ENCODE measurements at regions not wholly inside any gene's neighbourhood (a gene's known extent, or its start where the extent isn't known, plus 50 kb on each side); places are given as distances from the start of the nearest gene placed in this dataset.

DNA sequence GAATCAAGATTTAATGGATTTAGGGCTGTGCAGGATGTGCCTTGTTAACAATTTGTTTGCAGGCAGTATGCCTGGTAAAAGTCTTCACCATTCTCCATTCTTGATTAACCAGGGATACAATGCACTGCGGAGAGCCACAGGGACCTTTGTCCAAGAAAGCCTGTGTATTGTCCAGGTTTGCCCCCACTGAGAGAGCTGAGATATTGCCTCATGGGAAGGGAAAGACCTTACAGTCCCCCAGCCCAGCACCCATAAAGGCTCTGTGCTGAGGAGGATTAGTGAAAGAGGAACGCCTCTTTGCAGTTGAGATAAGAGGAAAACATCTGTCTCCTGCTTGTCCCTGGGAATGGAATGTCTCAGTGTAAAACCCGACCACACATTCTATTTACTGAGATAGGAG, 2169.6 kb downstream of the TP53TG3F start:
- no peaks in the 10 kb centered on the region for H3K27me3 ChIP-seq (ENCODE audit: control insufficient read depth, insufficient read depth, low read length)
- DNase-seq (ENCODE audit: low read depth in 4 of 6, low spot score in 6 of 6): no peak
- H3K4me1 ChIP-seq (ENCODE audit: control insufficient read depth, insufficient read depth, low read length): no peaks in the 10 kb centered on the region
- no peak overlapping the region for H3K4me3 ChIP-seq (ENCODE audit: low read depth, low read length)
- peaks cover 6% of the 10 kb centered on the region for H3K9me3 ChIP-seq (ENCODE audit: control insufficient read depth, insufficient read depth, low read length)
- no peaks in the 10 kb centered on the region for H3K36me3 ChIP-seq (ENCODE audit: control insufficient read depth, insufficient read depth, low read length)
- WGBS (ENCODE audit: insufficient coverage): no CpG with 5 or more reads among the region's 3 CpGs
- H3K27ac ChIP-seq (ENCODE audit: low read depth, low read length): no peak overlapping the region

GRCh38 chr16:35631261-35631945, 2172.0 kb downstream of the TP53TG3F start:
- Histone ChIP-seq H3K27me3 (ENCODE audit: control insufficient read depth, insufficient read depth, low read length) (no peaks in the 10 kb centered on the region), H3K4me3 (ENCODE audit: low read depth, low read length) (no peak overlapping the region), H3K36me3 (ENCODE audit: control insufficient read depth, insufficient read depth, low read length) (no peaks in the 10 kb centered on the region), H3K4me1 (ENCODE audit: control insufficient read depth, insufficient read depth, low read length) (no peaks in the 10 kb centered on the region), H3K9me3 (ENCODE audit: control insufficient read depth, insufficient read depth, low read length) (peaks cover 6% of the 10 kb centered on the region), H3K27ac (ENCODE audit: low read depth, low read length) (no peak overlapping the region)
- DNase-seq (ENCODE audit: low read depth in 4 of 6, low spot score in 6 of 6): no peak
- WGBS (ENCODE audit: insufficient coverage): 17% methylated on average over 1 of the region's 2 CpGs

DNA sequence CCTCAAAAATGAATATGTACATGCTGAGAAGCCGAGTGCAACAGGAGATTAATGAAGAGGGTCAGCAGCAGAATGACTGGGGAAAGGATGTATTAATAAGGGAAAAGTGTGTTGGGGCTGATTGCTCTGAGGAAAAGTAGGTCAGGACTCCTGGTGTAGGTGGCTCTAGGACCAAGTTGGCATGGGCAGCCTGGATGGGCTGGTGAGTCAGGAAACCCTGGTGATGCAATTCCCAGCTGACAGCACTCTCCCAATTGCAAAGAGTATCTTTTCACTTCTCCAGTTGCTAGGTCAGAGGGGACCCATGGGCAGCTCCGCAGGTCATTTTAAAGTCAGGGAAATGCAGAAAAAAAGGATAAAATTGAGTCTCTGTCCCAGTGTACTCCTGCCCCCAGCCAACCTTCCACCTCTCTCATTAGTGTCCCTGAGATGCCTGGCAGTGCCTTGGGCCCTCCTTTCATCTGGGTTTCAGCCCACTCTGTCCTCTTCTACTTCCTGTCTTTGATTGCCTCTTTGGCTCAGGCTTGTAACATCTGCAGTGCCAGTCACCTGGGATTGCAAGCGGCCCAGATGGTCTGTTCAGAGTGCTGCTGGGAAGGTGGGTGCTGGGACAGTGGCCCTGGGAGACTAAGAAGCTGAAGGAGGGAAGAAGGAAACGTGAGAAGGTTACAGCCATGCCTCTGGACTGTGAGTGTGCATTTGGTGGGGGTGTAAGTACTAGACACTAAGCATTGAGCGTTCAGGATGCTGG, 2177.2 kb downstream of the TP53TG3F start:
- peaks cover 18% of the 10 kb centered on the region for H3K9me3 ChIP-seq (ENCODE audit: control insufficient read depth, insufficient read depth, low read length)
- WGBS (ENCODE audit: insufficient coverage): 47% methylated on average over 5 of the region's 5 CpGs

DNA sequence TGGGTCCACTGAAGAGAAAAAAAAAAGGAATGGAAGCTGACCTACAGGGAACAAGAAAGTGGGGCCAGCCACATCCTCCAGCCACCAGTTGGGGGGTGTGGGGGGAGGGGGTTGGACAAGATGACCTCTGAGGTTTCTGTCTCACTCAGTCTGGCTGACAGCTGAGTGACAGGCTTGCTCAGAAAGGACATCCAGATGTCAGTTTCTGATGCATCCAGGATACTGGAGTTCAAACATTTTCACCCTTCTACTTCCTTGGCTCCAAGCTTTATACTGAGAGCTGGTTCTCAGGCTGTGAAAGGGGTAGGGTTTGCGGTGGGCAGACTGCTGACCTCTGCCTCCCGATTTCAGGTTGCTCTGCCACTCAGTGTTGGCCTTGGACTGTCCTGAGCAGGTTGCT, 2178.3 kb downstream of the TP53TG3F start:
- no CpG with 5 or more reads among the region's 2 CpGs for WGBS (ENCODE audit: insufficient coverage)
- DNase-seq (ENCODE audit: low read depth in 4 of 6, low spot score in 6 of 6): no peak
- Histone ChIP-seq H3K27ac (ENCODE audit: low read depth, low read length) (no peak overlapping the region), H3K36me3 (ENCODE audit: control insufficient read depth, insufficient read depth, low read length) (no peaks in the 10 kb centered on the region), H3K4me1 (ENCODE audit: control insufficient read depth, insufficient read depth, low read length) (no peaks in the 10 kb centered on the region), H3K9me3 (ENCODE audit: control insufficient read depth, insufficient read depth, low read length) (peaks cover 22% of the 10 kb centered on the region), H3K27me3 (ENCODE audit: control insufficient read depth, insufficient read depth, low read length) (no peaks in the 10 kb centered on the region), H3K4me3 (ENCODE audit: low read depth, low read length) (no peak overlapping the region)

More for the DNA sequence above, 2177.2 kb downstream of the TP53TG3F start:
- Histone ChIP-seq H3K27me3 (ENCODE audit: control insufficient read depth, insufficient read depth, low read length) (no peaks in the 10 kb centered on the region), H3K36me3 (ENCODE audit: control insufficient read depth, insufficient read depth, low read length) (no peaks in the 10 kb centered on the region), H3K4me3 (ENCODE audit: low read depth, low read length) (no peak overlapping the region), H3K4me1 (ENCODE audit: control insufficient read depth, insufficient read depth, low read length) (no peaks in the 10 kb centered on the region), H3K27ac (ENCODE audit: low read depth, low read length) (no peak overlapping the region)
- DNase-seq (ENCODE audit: low read depth in 4 of 6, low spot score in 6 of 6): no peak

DNA sequence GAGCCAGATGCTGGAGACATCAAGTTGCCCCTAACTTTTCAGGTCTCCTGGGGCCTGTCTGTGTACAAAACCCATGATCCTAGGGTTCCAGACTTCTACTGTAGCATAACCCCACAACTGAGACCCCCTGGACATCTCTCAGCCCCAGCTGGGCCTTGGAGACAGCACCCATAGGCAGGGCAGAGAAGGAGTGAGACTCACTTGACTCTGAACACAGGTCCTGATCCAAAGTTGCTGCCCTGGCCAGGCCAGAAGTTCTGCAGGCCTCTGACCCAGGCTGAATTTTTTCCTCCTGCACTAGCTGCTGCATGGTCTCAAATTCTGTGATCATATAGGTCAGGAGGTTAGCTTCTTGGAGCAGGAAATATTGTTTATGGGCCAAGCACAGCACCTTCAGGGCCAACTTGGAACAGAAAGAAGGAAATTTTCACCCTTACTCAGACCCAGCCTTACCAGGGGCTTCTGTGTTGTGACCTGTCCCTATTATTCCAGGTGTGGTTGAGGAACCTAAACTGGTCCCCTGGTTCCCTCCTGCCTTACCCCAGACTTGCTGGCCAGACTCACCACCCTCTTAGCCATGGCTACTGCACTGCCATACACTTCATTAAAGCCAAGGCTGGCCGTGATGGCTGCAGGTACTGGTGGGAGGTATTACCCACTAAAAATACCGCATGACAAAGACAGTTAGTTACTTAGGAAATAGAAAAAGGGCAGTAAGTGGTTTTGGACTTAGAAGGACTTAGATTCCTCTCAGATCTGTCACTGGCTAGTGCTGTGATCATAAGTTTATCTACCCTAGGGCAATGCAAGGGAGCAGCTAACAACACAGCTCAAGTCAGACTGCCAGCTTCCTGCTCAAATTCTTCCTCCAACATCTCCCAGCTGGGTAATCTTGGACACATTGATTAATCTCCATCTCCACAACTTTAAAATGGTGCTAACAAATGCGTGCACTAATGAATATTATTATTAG, 2180.1 kb downstream of the TP53TG3F start:
- H3K4me1 ChIP-seq (ENCODE audit: control insufficient read depth, insufficient read depth, low read length): no peaks in the 10 kb centered on the region
- WGBS (ENCODE audit: insufficient coverage): no CpG with 5 or more reads among the region's 3 CpGs
- DNase-seq (ENCODE audit: low read depth in 4 of 6, low spot score in 6 of 6): no peak
- H3K36me3 ChIP-seq (ENCODE audit: control insufficient read depth, insufficient read depth, low read length): no peaks in the 10 kb centered on the region
- H3K27ac ChIP-seq (ENCODE audit: low read depth, low read length): no peak overlapping the region
- H3K27me3 ChIP-seq (ENCODE audit: control insufficient read depth, insufficient read depth, low read length): no peaks in the 10 kb centered on the region
- no peak overlapping the region for H3K4me3 ChIP-seq (ENCODE audit: low read depth, low read length)
- H3K9me3 ChIP-seq (ENCODE audit: control insufficient read depth, insufficient read depth, low read length): peaks cover 24% of the 10 kb centered on the region

DNA sequence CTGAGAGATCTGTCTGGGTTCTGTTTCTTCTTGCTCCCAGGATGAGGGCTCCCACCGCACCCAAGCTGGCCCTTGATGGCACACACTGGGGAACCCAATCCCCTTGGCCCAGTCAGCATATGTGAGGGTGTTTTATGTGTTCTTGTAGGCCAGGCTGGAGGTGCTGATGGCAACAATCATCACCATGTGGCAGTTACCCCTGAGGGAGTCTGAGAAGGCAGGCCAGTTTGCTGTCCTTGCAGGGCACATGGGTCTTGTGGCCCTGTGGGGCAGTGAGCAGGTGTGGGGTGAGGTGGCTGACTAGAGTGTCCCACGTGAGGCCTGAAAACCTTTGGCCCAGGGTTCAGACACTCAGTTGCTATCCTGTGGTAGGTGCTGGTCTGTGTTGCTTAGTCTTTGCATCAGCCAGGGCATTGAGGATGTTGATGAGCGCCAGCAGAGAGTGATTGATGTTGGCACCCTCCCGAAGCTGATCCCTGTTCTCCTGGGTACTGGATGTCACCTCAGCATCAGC, 2183.0 kb downstream of the TP53TG3F start:
- no peaks in the 10 kb centered on the region for H3K27me3 ChIP-seq (ENCODE audit: control insufficient read depth, insufficient read depth, low read length)
- H3K4me3 ChIP-seq (ENCODE audit: low read depth, low read length): no peak overlapping the region
- H3K27ac ChIP-seq (ENCODE audit: low read depth, low read length): no peak overlapping the region
- 54% methylated on average over 4 of the region's 4 CpGs for WGBS (ENCODE audit: insufficient coverage)
- H3K36me3 ChIP-seq (ENCODE audit: control insufficient read depth, insufficient read depth, low read length): no peaks in the 10 kb centered on the region
- peaks cover 20% of the 10 kb centered on the region for H3K9me3 ChIP-seq (ENCODE audit: control insufficient read depth, insufficient read depth, low read length)
- DNase-seq (ENCODE audit: low read depth in 4 of 6, low spot score in 6 of 6): no peak
- no peaks in the 10 kb centered on the region for H3K4me1 ChIP-seq (ENCODE audit: control insufficient read depth, insufficient read depth, low read length)

DNA sequence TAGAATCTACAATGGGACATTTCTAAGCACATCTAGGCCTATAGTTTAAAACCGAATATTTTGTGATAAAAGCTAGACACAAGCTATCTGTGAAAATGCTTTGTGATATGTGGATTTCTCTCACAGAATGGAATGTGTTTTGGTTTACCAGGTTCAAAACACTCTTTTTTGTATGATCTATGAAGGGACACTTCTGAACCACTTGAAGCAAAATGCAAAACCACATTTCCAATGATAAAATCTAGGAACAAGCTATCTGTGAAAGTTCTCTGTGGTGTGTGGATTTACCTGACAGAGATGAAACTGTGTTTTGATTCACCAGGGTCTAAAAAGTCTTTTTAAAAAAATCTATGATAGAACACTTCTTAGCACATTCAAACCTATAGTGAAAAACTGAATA, 2192.4 kb downstream of the TP53TG3F start:
- Histone ChIP-seq H3K4me3 (ENCODE audit: low read depth, low read length) (no peak overlapping the region), H3K27me3 (ENCODE audit: control insufficient read depth, insufficient read depth, low read length) (no peaks in the 10 kb centered on the region), H3K36me3 (ENCODE audit: control insufficient read depth, insufficient read depth, low read length) (no peaks in the 10 kb centered on the region), H3K27ac (ENCODE audit: low read depth, low read length) (no peak overlapping the region), H3K4me1 (ENCODE audit: control insufficient read depth, insufficient read depth, low read length) (no peaks in the 10 kb centered on the region), H3K9me3 (ENCODE audit: control insufficient read depth, insufficient read depth, low read length) (no peaks in the 10 kb centered on the region)
- WGBS (ENCODE audit: insufficient coverage): no CpG with 5 or more reads among the region's 1 CpG
- no peak for DNase-seq (ENCODE audit: low read depth in 4 of 6, low spot score in 6 of 6)

- Histone ChIP-seq H3K27me3 (ENCODE audit: control insufficient read depth, insufficient read depth, low read length) (no peaks in the 10 kb centered on the region), H3K9me3 (ENCODE audit: control insufficient read depth, insufficient read depth, low read length) (peaks cover 8% of the 10 kb centered on the region), H3K4me3 (ENCODE audit: low read depth, low read length) (no peak overlapping the region), H3K4me1 (ENCODE audit: control insufficient read depth, insufficient read depth, low read length) (no peaks in the 10 kb centered on the region), H3K27ac (ENCODE audit: low read depth, low read length) (no peak overlapping the region), H3K36me3 (ENCODE audit: control insufficient read depth, insufficient read depth, low read length) (no peaks in the 10 kb centered on the region)
- 66% methylated on average over 3 of the region's 3 CpGs for WGBS (ENCODE audit: insufficient coverage)
- no peak for DNase-seq (ENCODE audit: low read depth in 4 of 6, low spot score in 6 of 6)
Measured at GRCh38 chr16:35664091-35664693, 2204.8 kb downstream of the TP53TG3F start.

DNA sequence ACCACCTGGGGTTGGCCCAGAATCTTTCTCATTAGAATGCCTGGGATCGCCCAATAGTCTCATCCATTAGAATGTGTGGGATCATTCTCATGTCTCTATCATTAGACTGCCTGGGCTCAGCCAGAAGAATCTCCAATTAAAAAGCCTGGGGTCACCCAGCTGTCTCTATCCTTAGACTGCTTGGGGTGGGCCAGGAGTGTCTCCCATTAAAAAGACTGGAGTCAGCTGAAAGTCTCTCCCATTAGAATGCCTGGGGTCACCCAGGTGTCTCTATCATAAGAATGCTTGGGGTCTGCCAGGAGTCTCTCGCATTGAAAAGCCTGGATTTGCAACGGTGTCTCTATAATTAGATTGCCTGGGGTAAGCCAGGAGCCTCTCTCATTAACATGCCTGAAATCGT, 2225.7 kb downstream of the TP53TG3F start:
- no peak overlapping the region for H3K27ac ChIP-seq (ENCODE audit: low read depth, low read length)
- no peak for DNase-seq (ENCODE audit: low read depth in 4 of 6, low spot score in 6 of 6)
- H3K27me3 ChIP-seq (ENCODE audit: control insufficient read depth, insufficient read depth, low read length): no peaks in the 10 kb centered on the region
- 55% methylated on average over 4 of the region's 4 CpGs for WGBS (ENCODE audit: insufficient coverage)
- H3K4me3 ChIP-seq (ENCODE audit: low read depth, low read length): no peak overlapping the region
- H3K9me3 ChIP-seq (ENCODE audit: control insufficient read depth, insufficient read depth, low read length): peaks cover 12% of the 10 kb centered on the region
- H3K4me1 ChIP-seq (ENCODE audit: control insufficient read depth, insufficient read depth, low read length): no peaks in the 10 kb centered on the region
- H3K36me3 ChIP-seq (ENCODE audit: control insufficient read depth, insufficient read depth, low read length): no peaks in the 10 kb centered on the region

All from spinal cord (tissue), 9 donors.